ENCODE measurements at regions not wholly inside any gene's neighbourhood (a gene's known extent, or its start where the extent isn't known, plus 50 kb on each side); places are given as distances from the start of the nearest gene placed in this dataset.

DNA sequence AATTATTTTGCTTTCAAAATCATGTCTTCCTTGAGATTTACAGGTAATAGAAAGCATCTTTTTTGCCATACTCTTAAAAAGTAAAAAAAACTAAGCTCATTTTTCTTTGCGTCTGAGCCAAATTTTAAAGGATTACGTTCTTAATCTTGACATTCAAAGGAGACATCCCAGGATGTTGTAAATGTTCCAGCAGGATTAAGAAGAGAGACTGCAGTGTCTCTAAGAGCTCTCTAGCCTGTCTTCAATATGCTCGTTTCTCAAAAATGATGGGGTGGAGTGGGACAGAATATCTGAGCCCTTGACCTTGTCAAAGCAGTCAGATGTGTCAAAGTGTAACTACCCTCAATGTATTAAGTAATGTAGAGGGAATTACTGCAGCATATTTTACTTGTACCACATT is 363.3 kb downstream of the PCDH7 start:
- TF ChIP-seq, protein P1, sequence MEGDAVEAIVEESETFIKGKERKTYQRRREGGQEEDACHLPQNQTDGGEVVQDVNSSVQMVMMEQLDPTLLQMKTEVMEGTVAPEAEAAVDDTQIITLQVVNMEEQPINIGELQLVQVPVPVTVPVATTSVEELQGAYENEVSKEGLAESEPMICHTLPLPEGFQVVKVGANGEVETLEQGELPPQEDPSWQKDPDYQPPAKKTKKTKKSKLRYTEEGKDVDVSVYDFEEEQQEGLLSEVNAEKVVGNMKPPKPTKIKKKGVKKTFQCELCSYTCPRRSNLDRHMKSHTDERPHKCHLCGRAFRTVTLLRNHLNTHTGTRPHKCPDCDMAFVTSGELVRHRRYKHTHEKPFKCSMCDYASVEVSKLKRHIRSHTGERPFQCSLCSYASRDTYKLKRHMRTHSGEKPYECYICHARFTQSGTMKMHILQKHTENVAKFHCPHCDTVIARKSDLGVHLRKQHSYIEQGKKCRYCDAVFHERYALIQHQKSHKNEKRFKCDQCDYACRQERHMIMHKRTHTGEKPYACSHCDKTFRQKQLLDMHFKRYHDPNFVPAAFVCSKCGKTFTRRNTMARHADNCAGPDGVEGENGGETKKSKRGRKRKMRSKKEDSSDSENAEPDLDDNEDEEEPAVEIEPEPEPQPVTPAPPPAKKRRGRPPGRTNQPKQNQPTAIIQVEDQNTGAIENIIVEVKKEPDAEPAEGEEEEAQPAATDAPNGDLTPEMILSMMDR (IDR thresholded peaks at IDR 0.05): no peak
- TF ChIP-seq POLR2A (IDR thresholded peaks at IDR 0.05): no peak
